IPS-NIHi11 (cell line): ENCODE measurements at regions not wholly inside any gene's neighbourhood (a gene's known extent, or its start where the extent isn't known, plus 50 kb on each side); places are given as distances from the start of the nearest gene placed in this dataset.
"Not testable (repeated sequence)": the region's sequence is repeated elsewhere in the genome, so short reads cannot be mapped to it uniquely, and the experiment has no call there.

Source experiments
- DNase-seq: peaks from one replicate; pipeline ENCODE4 v3.0.0; 2012; ENCODE audit warnings: mixed read lengths, low spot score

GRCh38 chr7:38331853-38332595, 58.6 kb upstream of the TARP start:
- not testable (repeated sequence) for DNase-seq

- peak; percentile 70 for DNase-seq
These were observed 57.6 kb upstream of the TARP start for GRCh38 chr7:38330861-38331621.

- DNase-seq: no peak
These were observed 56.6 kb upstream of the TARP start for GRCh38 chr7:38330039-38330438.

GRCh38 chr7:38329340-38329739, 55.9 kb upstream of the TARP start:
- DNase-seq: no peak

- DNase-seq: no peak
These were observed 55.4 kb upstream of the TARP start for GRCh38 chr7:38328814-38329213.

GRCh38 chr7:38327637-38328036, 54.2 kb upstream of the TARP start:
- no peak for DNase-seq
